Activated CD4-positive, CD25-positive, alpha-beta regulatory T cell treated with anti-CD3 and anti-CD28 coated beads, Interleukin-2, amount 50 U/mL, for 24 hours (primary cell): ENCODE measurements at regions not wholly inside any gene's neighbourhood (a gene's known extent, or its start where the extent isn't known, plus 50 kb on each side); places are given as distances from the start of the nearest gene placed in this dataset.

Source experiments
- ATAC-seq, 2 donors: fragments of 150-1000 bp; cut with Tn5 transposase; one replicate each; pipeline ENCODE4 v1.10.0; 2021; ENCODE audit warnings: mild to moderate bottlenecking in 1 of 2, moderate library complexity in 1 of 2

DNA sequence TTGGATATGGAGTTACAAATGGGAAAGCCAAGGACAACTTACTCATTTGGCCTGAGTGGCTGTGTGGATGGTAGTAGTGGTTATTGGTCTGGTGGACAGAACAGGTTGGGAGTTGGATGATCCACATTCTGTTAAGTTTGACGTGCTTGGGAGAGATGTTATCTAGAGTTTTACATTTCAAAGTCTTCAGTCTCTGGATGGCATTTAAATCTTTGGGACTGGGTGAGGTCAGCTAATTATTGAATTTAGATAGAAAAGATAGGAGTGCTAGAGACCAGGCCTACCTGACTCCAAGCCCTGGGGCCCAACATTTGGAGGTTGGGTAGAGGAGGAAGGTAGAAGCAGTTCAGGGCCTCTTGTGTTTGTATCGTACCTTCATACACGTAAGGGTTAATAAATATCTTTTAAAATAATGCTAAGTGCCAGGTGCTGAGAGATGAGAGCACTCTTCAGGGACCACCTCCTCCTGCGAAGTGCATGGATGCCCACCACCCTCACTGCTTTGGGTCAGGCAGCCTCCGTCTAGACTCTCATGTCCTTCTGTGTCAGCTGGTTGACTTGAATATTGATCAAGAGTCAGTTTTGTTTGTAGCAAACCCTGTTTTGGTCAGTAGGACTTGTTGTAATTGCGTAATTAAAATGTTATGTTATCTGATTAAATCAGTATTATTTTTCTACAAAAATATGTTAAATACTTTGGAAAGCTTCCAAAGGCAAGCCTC, 460.4 kb upstream of the RGS6 start:
- ATAC-seq: no peak

DNA sequence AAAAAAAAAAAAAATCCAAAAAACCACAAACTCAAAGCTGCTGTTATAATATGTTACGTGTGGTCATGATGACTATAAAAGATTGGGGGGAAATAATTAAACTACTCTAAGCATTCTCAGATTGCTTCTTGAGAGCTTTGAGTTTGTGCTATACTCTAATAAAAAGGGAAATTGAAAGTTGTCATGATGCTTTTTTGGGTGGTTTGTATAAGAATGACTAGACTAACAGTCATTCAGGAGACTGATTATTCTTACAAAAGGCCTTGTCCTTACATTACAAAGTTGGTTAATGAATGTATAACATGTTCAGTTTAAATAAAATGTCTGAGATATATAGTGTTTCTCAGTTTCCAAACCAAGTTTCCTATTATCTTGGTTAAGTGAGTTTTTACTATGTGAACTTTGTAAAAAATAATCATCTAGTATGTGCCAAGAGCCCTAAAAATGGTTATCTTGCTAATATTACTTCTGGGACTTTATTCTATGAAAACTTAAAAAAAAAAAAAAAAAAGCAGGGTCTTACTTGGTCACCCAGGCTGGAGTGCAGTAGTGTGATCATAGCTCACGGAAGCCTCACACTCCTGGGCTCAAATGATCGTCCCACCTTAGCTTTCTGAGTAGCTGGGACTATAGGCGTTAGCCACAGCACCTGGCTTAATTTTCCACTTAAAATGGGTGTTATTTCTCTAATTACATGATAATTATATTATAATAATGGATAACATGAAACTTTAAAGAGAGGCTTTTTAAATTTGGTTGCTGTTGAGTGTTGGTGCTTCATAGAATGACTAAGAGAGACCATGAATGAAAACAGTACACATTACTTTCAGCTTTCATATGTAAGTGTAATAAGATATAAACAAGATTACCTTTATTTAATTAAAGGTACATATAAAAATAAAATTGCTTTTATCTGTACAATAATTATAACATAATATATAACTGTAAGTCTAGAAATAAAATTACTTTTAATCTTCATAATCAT, 459.6 kb upstream of the RGS6 start:
- peak; percentile 81 to 86 for ATAC-seq

DNA sequence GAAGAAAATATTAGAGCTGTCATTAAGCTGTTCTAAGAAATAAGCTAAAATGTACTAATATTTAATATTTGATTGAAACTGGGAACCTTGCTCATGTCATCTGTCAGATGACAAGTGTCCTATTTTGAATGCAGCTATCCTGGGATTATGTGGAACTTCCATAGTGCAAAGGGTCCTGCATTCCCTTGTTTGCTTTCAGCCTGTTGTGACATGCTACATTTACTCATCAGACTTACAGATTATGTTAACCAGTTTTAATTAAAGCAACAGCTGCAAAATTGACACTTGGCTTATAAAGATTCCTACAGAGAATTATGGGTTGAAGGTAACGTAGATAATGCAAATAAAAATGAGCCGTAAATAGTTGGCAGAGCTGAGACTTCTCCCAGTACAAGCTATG, 458.4 kb upstream of the RGS6 start:
- no peak for ATAC-seq

DNA sequence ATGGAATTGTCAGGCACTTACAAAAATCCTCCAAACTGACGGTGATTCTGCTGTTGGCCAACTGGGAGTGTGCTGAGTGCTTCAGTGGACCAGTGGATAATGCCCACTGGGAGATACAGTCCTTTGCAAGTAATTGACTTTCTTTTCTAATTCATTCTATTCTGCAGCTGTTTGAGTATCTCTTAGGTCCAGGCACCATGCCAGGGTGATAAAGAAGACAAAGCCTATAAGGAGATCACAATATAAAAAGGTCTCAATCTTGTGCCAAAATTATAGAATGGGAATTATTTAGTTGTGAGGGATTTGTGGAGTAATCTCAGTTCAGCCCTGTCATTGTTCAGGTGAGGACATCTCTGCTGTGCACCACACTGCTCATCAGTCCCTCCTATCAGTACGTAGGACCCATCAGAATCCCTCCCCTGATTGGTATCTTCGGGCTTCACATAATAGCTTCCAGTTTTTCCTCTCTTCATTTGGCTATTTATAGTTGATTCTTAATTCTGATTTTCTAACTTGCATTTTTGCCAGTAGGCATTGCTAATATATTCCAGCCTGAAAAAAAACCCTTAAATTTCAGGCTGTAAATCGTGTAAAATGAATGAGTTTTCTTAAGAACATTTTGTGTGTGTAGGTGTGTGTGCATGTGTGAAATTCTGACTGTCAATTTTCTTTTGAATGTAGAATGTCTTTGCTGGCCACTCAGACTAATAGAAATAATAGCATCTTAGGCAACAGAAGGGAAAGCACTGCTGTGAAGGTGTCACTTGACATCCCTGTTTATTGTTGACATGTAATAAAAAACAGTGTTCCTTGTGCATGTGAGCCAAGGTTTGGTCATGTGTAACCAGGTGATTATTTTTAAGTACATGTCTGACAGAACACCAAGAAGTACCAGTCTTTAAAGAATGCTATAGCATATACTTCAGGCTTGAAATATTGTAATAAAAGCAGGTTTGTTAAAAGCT, 457.6 kb upstream of the RGS6 start:
- no peak for ATAC-seq

DNA sequence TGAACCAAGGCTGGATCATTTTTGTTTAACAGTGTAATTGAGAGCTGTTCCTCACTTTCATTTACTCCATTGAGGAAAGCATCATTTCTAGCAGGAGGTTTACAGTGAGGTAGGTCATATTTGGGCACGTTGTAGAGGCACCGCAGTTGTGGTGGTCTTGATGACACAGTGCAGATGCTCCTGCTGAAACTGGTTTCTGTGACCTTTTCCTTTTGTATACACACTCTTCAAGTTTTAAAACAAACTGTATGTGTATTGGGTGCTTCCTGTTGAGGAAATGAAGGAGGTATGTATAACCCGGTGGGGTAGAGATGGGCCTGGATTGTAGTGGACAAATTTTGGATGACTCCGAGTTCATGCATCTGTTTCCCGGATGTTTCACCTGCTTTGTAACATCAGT, 456.3 kb upstream of the RGS6 start:
- ATAC-seq: no peak

DNA sequence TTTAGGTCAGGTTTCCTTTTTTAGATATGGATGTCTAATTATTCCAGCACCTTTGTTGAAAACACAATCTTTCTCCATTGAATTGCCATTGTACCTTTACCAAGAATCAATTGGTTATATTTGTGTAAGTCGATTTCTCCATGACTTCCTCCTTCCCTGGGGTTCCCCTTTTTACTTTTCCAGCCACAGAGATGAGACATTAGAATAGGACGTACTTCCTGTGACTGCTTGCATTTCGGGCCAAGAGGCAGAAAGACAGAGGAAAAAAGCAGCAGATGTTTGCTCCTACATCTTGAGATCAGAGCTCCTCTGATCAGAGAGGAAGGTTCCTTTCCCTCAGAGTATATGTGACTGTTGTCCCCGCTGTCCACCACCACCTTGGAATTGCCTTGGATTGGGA, 453.7 kb upstream of the RGS6 start:
- ATAC-seq: no peak

DNA sequence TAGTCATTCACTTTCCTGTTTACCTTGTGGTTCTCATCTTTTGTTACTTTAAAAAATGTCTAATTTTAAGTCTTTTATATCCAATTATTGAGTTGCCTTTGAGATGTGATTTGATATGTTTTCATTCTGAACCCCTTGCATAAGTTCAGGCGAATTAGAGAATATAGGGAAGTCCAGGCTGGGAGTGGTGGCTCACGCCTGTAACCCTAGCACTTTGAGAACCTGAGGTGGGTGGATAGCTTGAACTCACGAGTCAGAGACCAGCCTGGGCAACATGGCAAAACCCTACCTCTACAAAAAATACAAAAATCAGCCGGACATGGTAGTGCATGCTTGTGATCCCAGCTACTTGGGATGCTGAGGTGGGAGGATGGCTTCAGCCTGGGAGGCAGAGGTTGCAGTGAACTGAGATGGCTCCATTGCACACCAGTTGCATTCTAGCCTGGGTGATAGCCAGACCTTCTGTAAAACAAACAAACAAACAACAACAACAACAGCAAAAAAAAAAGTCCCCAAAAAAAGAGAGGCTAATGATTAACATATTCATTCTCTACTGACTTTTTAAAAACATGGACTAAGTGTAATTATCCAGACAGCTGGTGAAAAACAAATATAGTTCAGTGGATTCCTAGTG, 451.1 kb upstream of the RGS6 start:
- ATAC-seq: no peak

DNA sequence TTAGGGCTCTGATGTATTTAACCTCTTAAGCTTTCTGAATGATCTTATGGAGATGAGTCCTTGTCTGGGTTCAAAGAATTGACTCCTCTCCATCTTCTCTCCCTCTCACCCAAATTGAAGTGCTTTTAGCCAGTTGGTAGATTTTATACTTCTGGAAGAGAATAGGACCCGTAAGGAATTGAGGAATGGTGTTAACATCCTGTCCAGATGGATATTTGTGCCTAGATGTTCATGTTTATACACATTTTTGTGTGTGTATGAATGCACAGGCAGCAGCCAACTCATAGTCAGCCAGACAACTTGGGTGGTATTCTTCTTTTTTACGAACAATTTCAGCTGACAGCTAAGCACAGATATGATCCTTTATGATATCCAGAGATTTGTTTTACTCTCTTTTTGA, 449.6 kb upstream of the RGS6 start:
- no peak for ATAC-seq

DNA sequence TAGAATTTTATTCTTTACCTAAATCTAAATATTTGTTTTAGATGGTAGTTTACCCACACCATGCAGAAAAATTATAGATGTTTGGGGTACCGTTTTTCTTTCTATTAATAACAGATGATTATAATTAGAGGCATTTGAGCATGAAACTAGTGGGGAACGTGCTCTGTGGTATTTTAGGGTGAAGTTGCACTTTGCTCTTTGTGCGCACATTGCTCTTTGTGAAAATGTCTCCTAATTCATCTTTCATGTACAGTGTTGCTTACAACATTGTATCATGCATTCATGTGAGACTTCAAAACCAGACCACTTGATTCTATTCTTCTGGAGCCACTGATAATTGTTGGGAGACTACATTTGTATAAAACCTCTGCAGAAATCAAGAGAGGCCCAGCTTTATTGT, 449.1 kb upstream of the RGS6 start:
- no peak for ATAC-seq

DNA sequence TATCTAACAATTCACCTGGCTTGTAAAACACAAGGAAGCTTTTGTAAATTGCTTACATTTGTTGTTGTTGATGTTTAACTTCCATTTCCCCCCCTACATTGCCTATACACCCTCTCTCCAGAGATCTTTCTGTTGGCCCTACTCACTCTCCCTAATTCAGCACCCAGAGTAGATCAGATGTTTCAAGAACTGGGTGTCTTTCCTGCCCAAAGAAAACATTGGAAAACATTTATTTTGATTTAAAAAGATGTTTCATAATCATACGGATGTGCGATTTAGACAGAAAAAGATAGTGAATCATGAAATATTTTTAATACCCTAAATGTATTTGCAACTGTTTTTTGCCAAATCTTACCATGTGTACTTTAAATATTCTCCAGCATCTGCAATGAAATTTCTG, 446.4 kb upstream of the RGS6 start:
- ATAC-seq: no peak

DNA sequence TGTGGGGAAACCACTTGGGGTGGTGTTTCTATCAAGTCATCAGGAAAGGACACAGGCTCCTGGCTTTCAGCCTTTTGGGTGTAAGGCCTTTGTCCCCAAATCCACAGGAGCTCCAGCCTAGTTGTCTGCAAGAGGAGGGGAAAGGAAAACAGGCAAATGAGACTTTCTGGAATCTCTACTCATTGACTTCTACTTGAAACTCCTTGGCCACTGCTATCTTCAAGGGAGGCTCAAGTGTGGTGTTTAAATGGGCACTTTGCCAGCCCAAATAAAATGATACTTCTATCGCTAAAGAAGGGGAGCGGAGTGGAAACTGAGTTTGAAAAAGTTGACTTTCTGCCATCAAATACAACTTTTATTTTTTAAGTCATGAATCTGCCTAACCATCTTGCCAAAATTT, 445.9 kb upstream of the RGS6 start:
- ATAC-seq: no peak

DNA sequence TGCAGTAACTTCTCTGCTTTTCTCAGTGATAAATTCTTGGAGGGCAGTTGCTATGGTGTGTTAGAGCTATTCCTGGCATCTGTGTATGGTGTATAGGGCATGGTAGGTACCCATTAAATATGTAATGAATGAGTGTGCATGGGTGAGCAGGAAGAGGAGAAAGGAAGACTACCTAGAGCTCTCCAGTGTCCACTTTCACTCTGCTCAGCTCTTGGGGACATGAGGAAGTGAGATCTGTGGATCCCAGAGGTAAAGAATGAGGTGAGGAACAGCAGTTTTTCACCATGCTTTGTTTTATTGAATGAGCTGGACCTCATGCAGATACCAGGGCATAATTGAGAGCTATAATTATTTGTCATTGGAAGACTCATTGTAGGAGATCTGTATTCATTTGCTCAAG, 444.8 kb upstream of the RGS6 start:
- ATAC-seq: no peak

DNA sequence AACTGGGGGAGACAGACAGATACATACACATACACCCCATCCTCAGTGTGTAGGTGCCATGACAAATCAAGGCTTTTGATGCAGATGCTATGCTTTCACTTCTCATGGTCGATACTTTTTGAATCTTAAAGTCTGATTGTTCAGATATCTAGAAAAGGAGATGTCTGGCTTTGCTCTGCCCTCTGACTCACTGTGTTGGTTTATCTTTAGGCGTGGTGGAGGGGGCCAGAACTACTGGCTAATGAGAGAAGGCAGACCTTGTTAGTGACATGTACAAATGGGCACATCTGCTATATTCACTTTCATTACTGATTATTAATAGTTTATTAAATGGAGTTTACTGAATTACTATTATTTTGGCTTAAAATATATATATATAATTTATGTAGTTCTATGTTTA, 444.3 kb upstream of the RGS6 start:
- ATAC-seq: peak; percentile 51 to 76

DNA sequence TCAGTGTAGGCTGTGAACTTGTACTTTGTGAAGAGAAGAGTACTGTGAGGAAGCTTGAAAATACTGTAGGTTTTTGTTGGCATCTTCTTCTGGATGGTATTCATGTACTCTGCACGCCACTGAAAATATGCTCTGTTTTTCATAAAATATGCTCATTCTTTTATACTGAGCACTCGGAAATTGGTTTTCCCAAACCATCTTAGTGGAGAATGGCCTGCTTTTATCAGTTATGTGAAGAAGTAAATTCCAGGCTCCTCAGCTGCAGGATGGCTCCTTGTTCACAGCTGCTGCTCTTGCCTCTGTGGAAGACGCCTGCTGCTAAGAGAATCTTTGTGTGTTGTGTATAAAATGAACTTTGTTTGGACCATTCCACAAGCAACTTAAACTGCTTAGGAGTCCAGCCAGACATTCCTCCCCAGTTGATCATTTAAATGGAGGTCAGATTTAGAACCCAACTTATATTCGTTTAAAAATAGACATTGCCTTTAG, 443.5 kb upstream of the RGS6 start:
- ATAC-seq: no peak

DNA sequence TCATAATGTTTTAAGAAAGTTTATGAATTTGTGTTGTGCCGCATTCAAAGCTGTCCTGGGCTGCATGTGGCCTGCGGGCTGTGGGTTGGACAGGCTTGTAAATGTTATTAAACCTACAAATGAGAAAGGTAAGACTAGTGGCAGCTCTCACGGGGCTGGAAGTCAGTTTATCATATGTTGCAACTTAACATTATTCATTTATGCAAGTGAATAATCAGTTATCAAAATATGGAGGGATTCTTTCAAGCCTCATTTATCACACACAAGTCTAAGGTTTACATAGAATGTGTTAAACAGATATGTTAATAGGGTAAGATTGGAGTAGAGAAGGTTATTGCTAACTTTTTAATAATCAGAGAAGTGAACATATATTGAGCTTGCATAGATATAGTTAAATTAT, 442.5 kb upstream of the RGS6 start:
- ATAC-seq: no peak

DNA sequence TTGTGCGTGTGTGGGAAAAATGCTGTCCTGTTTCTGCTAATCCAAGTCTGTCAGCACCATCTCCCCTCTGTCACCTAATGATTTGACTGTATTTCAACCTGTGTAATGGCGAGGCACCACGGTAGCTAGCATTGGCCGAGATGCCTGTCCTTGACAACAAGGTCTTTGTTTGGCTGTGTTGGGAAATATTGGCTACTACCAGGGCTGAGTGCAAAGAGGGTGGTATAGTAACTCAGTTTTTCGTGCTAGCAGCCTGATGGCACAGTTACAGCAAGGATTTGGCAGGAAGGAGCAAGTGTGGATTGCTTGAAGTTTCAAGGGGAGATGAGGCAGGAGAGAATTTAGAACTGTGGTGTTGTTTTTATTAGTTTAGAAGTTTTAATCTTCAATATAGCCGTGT, 440.3 kb upstream of the RGS6 start:
- no peak for ATAC-seq

DNA sequence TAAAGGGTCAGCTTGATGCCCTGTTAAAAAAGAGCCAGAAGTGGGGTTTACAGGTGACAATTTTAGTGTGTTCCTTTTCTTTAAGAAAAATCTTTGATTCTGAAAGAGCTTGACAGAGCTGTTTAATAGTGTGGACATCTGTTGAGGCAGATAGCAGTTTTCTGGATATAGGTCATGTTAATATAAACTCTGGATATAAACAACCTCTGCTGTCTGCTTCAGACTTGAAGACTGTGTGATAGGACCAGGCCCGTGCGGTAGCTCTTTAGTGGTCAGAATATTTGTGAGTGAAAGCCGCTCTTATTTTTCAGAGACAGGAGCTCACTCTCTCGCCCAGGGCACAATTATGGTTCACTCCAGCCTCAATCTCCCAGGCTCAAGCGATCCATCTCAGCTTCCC, 439.9 kb upstream of the RGS6 start:
- no peak for ATAC-seq

DNA sequence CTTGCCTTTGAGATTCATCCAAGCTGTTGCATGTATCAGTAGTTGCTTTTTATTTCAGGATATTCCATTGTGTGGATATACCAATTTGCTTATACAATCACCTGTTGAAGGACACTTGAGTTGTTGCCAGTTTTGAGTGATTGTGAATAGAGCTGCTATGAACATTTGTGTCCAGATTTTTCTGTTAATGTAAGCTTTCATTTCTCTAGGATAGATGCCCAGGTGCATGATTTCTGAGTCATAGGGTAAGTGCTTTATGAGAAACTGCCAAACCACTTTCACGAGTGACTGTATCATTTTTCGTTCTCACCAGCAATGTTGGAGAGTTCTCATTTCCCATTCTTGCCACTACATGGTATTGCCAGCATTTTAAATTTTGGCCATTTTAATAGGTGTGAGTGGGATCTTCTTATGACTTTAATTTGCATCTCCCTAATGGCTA, 434.6 kb upstream of the RGS6 start:
- ATAC-seq: peak; percentile 70 to 79

DNA sequence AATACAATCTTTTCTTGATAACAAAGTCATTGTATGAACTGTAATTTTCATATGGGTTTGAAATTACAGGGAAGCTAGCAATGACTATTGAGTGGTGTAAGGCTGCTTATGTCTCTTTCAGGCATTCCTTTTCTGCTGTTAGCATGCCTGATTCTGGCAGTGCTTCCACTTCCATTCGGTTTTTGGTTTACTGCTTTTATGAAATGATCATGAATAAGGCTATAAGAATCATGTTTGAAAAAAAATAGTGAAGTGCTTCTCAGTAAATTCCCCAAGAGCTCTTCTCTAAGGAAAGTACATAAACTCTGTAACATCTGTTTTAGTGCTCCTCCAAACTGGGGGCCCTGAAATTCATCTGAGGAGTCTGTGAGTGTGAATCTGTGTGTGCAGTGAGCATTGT, 434.0 kb upstream of the RGS6 start:
- ATAC-seq: no peak

DNA sequence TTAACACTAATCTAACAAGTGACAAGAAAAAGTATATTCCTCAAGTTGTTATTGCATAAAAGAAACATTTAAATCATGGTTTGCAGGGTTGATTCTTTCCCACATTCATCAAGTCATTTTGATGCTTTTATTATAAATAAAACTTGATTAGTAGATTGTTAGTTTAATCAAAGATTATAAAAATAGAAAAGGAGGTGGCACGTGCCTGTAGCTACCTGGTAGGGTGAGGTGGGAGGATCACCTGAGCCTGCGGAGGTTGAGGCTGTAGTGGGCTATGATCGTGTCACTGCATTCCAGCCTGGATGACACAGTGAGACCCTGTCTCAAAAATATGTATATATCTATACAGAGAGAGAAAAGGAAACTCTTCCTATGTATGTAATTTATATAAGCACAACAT, 433.2 kb upstream of the RGS6 start:
- ATAC-seq: no peak

DNA sequence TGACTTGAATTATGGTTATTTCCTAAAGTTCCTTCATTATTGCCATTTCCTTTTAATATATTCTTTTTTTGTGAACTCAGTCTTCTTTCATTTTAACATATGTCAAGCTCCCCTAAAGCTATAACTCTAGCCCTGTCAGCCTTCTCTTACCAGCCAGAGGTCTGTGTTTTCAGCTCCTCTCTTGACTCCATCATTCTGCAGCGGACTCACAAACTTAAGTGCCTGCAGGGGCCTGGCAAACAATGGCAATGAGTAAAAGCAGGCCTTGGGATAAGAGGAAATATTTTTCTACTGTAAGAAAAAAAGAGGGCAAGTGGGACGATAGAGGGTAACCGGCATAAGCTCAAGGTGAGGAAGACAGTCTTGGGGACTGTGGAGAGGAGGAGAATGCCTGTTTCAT, 424.5 kb upstream of the RGS6 start:
- no peak for ATAC-seq

DNA sequence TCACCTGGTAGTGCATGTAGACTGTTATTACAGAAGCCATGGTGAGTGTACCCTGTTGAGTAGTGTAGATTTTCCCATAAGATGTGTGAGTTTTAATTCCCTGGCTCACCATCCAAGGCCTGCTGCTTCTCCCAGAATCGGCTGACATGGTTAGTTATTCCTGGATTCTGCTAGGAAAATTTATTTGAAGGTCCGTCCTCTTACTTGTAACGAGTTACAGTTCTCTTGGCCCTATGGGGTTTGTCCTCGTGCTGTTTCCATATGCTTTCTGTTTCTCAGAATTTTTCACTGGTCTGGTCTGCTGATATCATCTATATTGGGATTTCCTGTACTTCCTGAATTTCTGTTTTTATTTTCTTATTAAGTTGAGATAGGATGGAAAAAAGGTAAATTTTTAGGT, 423.3 kb upstream of the RGS6 start:
- ATAC-seq: no peak
